ENCODE measurements at regions not wholly inside any gene's neighbourhood (a gene's known extent, or its start where the extent isn't known, plus 50 kb on each side); places are given as distances from the start of the nearest gene placed in this dataset.

DNA sequence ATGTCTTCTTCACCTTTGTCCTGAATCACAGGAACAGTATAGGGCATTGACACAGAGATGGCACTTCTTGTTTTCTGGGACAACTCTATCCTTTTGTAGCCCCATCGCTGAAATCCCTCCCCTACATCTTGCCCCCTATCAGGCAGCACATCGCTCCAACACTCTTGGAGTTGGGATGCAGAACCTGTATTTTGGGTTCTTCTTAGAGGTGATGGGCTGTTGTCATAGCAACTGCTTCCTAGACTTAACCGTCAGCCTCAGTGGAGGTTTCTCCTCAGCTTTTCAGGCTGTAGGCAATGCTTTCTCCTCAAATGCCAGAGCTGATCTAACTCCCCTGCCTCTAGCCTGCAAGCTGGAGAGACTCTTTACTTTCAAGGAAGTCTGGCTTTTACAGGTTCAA is 99.9 kb upstream of the SPRED2 start:
- no peak overlapping the region for H3K27ac ChIP-seq
- TF ChIP-seq, protein P1, sequence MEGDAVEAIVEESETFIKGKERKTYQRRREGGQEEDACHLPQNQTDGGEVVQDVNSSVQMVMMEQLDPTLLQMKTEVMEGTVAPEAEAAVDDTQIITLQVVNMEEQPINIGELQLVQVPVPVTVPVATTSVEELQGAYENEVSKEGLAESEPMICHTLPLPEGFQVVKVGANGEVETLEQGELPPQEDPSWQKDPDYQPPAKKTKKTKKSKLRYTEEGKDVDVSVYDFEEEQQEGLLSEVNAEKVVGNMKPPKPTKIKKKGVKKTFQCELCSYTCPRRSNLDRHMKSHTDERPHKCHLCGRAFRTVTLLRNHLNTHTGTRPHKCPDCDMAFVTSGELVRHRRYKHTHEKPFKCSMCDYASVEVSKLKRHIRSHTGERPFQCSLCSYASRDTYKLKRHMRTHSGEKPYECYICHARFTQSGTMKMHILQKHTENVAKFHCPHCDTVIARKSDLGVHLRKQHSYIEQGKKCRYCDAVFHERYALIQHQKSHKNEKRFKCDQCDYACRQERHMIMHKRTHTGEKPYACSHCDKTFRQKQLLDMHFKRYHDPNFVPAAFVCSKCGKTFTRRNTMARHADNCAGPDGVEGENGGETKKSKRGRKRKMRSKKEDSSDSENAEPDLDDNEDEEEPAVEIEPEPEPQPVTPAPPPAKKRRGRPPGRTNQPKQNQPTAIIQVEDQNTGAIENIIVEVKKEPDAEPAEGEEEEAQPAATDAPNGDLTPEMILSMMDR (conservative IDR thresholded peaks at IDR 0.05) = no peak
- TF ChIP-seq ZFX (IDR thresholded peaks at IDR 0.05) = no peak

DNA sequence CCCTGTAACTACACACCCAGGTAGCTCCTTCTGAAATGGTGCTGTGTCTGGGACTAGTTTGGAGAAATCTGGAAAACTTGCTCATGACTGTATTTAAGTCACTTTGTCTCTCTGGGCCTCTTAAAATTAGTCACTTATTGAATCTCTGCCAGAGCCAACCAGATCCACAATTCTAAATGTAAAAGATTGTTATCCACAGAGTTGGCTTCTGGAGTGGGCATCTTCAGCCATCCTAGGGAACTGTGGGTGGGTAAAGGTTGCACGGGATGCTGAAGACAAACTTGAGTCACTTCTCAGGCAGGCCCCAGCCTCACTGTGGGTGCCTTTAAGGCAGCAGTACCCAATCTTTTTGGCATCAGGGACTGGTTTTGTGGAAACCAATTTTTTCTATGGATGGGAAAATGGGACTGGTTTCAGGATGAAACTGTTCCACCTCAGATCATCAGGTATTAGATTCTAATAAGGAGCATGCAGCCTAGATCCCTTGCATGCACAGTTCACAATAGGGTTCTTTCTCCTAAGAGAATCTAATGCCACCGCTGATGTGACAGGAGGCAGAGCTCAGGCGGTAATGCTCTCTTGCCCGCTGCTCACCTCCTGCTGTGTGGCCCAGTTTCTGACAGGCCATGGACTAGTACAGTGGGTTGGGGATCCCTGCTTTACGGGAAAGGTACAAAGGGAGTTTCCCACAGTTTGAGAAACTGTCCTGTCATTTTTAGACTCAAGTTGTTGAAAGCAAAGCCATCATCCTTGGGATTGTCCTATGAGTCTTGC is 98.3 kb upstream of the SPRED2 start:
- no peak for TF ChIP-seq ZFX (IDR thresholded peaks at IDR 0.05)
- TF ChIP-seq, protein P1 (conservative IDR thresholded peaks at IDR 0.05) = no peak
- no peak overlapping the region for H3K27ac ChIP-seq

DNA sequence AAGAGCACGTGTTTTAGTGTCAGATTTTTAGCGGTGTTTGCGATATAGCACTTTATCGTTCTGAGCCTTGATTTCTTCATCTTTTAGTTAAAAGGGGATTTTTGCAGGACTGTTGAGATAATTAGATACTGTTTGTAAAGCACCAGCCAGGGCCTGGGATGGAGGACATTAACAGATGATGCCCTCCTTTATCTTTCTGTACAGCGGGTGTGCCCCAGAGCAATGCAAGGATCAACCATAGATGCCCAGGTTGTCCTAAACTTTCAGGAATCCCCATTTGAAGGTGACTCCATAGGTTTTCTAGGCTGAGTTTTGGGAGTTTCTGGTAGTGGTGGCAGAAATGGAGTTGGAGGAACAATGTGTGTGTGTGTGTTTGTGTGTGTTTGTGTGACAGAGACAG is 97.0 kb upstream of the SPRED2 start:
- no peak overlapping the region for H3K27ac ChIP-seq
- no peak for TF ChIP-seq ZFX (IDR thresholded peaks at IDR 0.05)
- TF ChIP-seq, protein P1 (conservative IDR thresholded peaks at IDR 0.05) = no peak

DNA sequence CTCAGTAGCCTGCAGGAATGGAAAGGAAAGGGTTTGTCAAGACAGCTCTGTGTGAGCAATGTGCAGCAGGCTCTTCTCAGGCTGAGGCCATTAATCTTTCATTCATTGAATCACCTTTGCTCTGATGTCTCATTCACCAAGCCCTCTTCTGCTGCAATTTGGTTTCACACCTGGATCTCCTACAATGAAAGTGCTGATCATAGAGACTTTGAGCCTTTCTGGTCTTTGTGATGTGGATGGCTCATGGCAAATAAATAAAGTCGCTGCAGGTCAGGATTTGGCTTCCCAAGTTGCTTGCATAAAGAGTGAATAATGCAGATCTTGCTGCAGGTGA is 95.8 kb upstream of the SPRED2 start:
- H3K27ac ChIP-seq = no peak overlapping the region
- TF ChIP-seq, protein P1 (conservative IDR thresholded peaks at IDR 0.05) = no peak
- no peak for TF ChIP-seq ZFX (IDR thresholded peaks at IDR 0.05)

DNA sequence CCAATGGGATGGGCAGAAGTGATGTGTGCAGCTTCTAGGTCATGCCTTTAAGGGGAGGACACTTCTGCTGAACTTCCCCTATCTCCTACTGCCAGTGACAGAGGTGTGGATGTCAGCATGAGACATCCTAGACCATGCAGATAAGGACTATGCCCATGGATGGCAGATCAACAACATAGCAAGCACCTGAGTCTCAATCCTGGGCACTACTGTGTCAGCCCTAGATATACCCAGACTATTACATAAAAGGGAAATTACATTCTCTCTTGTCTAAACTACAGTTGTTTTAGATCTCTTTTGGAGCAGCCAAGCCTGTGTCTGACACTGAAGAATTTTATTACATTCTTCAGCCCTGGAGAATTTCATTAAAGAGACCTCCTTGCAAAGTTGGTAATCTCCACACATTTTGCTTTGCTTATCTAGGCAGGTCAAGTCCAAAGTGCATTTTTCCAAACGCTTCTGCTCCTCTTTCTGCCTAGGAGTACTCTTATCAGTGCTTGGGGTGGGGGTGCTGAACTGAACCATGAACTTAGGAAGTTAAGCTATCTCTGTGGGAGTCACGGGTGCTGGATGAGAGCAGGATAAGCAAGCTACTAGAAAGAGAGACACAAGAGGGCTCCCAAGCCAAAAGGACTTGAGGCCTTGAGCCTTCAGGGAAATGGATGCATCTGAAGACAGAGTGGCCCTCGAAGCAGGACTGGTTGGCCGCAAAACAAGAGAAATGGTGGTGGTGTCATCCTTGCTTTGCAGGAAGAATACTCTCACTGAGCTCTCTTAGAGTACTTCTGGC is 95.2 kb upstream of the SPRED2 start:
- TF ChIP-seq, protein P1 (conservative IDR thresholded peaks at IDR 0.05) = no peak
- no peak for TF ChIP-seq ZFX (IDR thresholded peaks at IDR 0.05)
- H3K27ac ChIP-seq = no peak overlapping the region

DNA sequence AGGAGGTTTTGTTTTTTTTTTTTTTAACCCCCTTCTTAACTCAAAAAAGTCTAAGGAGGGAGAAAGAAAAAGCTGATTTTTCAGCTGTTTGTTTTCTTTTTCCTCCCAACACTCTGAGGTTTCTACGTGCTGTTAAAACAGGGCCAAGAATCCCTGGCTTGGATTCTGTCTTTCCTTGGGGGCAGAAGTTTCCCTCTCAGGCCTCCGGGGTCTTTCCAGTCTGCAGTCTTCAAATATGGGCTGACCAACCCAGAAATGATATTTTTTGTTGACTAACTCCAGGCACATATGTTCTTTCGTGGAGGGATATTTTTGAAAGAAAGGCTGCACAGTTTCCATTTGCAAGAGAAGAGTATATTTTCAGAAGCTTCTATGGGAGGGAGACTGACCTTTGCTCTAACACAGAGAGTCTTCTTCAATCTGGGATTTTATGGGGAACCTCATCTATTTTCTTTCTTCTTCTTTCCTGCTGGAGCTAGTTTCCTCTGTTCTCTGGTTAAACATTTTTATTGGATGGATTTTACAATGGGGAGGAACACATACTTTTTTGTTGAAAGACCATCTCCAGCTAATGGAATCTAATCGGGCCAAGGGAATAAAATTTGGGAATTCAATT is 93.3 kb upstream of the SPRED2 start:
- no peak overlapping the region for H3K27ac ChIP-seq
- TF ChIP-seq, protein P1 (conservative IDR thresholded peaks at IDR 0.05) = no peak
- TF ChIP-seq ZFX (IDR thresholded peaks at IDR 0.05) = no peak

DNA sequence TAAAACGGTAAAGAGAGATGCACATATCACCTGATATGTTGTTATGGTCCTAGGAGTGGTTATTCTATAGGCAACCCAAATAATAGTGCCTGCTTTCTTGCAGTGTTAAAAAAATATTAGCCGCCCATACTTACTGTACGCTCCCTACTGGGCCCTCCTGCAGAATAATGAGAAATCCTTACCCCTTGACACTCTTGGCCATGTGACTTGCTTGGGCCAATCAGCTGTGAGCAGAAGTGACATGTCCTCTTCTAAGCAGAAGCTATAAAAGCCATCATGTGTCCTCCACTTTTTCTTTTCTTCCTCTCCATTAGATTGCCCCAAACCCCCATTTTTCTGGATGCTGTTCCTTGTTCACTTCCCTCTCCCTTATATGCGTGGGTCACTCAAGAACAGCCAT is 90.5 kb upstream of the SPRED2 start:
- TF ChIP-seq ZFX (IDR thresholded peaks at IDR 0.05) = no peak
- TF ChIP-seq, protein P1 (conservative IDR thresholded peaks at IDR 0.05) = no peak
- H3K27ac ChIP-seq = no peak overlapping the region

All from C4-2B (cell line).